ENCODE measurements at regions not wholly inside any gene's neighbourhood (a gene's known extent, or its start where the extent isn't known, plus 50 kb on each side); places are given as distances from the start of the nearest gene placed in this dataset.
A peak's percentile ranks its signal among the peaks of the same experiment; 100 is the strongest.

DNA sequence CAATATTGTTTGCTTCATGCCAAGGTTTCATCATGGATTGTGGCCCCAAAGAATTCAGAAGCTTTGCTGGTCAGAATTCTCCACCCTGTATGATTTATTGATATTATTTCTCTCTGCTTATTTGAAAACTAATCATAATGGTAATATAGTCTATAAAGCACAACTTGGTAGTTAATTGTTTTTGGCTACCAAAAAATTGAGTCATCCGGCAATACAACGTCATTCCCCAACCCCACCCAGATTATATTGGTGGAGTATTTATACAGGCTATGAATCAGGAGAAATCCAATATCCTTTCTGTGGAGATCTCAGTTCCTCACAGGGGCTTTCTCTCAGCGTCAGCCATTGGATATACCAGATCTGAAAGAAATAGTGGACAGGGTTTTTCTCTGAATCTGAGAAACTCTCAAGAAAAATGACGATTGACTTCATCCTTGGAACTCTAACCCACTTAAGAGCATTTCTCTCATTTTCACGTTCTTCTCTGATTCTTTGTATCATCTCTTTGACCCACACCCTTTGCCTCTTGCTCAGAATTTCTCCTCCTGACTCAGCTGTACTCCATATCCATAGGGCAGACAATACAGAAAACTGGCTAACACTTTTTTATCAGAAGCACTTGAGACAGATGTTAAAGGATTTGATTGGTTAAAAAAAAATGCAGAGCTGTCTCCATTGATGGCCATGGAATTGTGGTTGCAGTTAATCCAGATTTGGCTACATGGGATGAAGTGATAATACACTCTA lies 1055.8 kb upstream of the CADM2 start:
- no peak for DNase-seq

DNA sequence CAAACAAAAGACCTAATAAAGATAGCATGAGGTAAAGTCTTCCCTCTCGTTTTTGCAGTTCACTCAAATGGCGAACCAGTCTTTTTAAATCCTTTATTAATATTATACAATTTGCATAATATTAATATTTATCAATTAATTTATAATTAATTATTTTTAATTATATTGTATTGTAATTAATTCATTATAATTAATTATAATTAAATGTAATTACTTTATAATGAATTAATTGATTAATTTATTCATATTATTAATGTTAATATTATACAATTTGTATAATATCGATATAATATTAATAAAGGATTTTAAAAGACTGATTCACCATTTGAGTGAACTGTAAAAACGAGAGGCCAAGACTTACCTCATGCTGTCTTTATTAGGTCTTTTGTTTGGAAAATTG lies 1045.4 kb upstream of the CADM2 start:
- DNase-seq = no peak

DNA sequence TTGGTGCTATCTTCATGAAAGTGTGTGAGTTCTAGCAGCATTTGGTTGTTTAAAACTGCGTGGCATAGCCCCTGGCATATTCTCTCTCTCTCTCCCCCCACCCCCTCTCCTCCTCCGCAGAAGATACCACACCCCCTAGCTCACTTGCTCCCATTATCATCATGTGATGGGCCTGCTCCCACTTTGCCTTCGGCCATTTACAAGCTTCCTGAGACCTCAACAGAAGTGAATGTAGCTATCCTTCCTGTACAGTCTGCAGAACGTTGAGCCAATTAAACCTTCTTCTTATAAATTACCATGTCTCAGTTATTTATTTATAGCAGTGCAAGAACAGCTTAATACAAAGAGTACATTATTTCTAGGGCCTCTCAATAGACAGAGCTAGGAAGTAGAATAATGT lies 1032.5 kb upstream of the CADM2 start:
- DNase-seq = no peak

DNA sequence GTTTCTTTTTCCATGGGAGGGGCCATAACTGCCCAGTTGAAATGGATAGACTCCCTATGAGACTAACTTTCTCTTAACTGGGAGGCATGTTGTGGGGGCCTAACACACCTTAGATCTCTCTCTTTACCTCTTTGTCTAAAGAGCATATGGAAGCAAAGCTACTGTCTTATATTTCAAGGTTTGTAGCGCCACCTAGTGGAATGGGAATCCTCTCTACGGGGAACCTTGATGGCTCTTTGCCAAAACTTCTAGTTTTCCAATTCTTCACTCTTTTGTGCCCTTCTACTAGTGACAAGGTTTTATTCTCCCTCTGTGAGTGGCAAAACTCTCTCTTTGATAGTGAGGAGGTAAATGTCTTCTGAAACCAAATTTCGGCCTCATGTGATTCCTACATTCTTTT lies 1030.4 kb upstream of the CADM2 start:
- no peak for DNase-seq

DNA sequence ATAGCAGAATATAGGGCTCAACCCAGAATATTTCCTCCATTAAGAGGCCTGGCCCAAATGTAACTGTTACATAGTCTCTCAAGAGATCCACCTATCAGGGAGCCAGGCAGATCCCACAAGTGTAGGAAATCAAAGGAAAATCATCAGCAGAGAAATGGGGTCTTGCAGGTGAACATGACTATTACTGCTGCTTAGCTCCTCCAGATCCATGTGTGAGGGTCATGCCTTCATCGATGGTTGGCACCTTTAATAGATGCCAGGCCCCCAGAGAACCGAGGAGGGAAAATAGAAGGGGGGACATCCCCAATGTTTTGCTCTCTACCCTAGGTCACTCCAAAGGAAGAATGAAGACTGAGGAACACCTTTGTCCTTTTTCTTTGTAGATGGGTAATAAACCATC lies 1029.9 kb upstream of the CADM2 start:
- DNase-seq = no peak

DNA sequence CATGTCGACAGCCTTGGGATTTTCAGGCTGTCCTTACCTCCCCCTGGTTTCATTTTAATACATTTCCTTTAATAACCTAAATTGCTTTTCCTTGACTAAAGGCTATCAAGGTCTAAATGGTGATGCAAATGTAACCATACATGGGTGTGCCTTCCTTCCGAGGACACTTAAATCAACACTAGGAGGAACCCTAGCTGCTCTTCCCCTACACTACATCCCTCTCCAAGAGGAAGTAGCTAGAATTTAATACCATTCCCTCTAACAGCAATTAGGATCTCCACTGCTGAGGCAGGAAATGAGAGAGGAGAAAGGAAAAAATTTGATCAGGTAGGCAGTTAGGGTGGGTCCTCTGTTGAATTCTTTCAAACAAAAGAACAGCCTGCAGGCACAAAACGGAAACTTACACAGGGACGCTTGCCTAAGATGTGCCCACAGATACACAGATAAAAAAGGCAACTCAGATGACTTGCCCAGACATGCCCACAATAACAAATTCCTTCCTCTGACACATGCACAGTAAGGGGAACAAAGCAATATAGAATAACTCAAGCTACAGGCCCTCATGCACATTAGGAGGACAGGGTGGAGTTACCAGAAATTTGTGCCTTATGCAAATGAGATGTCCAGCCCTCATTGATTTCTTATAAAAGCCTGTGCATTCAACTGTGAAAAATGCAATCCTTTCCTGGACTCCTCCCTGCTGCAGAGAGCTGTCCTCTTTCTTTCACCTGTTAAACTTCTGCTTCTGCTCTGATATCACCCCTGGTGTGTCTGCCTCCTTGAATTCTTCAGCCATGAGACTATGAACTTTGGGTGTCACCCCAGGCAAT lies 1024.4 kb upstream of the CADM2 start:
- DNase-seq = no peak

DNA sequence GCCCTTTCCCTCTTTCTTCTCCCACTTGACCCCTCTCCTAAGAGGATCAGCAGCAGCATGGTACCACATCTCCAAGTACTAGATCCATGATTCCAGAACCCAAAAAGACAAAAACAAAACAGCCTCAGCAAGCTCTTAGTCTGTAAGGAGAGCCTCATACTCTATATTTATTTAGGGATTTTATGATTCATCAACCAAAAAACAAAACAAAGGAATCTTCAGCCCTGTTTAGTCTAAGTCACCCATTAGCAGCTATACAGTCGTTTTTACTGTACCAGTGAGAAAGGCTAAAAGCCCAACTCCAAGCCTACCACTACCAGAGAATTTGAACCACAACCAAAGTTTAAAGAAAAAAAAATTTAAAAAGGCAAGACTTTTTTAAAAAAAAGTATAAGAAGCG lies 1020.3 kb upstream of the CADM2 start:
- DNase-seq = no peak

DNA sequence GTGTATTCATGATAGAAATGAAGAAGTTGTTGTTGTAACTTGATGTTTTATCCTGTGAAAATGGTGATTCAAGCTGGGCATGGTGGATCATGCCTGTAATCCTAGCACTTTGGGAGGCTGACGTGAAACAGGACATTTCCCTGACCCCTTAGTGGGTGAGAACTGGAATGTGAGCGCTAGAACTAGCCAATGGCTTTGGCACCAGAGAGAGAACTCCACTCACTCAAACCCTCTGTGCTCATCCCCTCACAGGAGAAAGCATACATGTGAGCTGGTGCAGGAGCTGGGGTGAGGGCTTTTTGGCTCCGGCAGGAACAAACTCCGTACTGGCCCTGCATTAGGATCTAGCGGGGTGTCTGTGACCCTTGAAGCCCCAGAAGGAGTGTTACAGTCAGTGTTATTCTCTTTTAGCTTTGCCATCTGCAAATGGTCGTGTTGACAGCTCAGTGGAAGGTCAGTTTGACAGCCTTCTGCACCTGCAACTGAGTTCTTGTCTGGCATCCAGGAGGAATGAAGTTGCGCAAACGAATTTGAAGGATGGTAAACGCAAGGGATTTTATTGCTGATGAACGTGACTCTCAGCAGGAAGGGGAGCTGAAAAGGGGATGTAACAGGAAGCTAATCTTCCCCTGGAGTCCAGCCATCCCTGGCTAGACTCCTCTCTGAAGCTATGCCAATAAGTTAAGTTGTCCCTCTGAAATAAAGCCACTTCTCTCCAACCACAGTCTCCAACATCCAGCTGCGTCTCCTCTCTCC lies 1016.6 kb upstream of the CADM2 start:
- DNase-seq = no peak

DNA sequence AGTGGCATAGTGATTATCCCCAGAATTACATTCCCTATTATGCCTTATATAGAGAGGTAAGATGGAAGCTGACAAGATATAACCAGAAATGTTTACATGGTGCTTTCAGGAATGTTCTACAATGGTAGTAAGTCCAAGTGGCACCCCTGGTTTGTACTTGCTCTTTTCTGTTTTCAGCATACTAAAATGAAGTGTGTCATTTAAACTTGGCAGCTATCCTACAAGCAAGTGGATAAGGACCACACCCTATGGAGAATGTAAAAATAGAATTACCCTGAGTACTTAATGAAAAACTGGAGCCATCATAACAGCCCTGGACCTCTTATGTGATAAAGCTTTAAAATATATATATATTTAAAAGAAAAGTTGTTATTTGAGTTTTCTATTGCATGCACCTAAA lies 1012.7 kb upstream of the CADM2 start:
- DNase-seq = no peak

DNA sequence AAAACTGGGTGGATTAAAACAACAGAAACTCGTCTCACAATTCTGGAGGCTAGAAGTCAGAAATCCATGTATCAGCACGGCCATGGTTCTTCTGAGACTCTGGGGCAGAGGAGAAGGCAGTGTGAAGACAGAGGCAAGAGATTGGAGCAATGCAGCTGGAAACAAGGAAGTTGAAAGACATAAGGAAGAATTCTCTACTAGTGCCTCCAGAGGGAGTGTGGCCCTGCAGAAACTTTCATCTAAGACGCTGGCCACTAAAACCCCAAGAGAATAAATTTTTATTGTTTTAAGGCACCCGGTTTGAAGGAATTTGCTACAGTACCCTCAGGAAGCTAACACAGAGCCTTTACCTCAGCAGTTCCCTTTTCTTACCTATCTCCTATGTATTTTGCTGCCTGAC lies 1012.2 kb upstream of the CADM2 start:
- no peak for DNase-seq

DNA sequence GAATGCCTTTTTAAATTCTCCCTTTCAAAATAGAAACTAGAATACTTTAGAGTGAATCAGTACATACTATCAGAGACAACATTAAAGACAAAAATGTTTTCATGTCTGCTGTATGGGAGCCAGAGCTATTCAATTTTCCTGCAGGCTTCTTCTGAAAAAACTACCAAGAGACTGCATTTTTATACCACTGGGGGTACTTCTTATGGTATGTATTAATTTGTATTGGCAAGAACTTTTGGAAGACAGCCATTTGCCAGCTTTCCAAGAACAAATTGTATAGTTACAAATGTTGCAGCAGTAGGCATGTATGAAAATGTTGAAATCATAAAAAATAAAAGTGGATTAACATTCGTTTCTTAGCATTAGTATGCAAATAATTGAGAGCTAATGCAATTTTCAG lies 1010.0 kb upstream of the CADM2 start:
- peak; percentile 15 for DNase-seq

DNA sequence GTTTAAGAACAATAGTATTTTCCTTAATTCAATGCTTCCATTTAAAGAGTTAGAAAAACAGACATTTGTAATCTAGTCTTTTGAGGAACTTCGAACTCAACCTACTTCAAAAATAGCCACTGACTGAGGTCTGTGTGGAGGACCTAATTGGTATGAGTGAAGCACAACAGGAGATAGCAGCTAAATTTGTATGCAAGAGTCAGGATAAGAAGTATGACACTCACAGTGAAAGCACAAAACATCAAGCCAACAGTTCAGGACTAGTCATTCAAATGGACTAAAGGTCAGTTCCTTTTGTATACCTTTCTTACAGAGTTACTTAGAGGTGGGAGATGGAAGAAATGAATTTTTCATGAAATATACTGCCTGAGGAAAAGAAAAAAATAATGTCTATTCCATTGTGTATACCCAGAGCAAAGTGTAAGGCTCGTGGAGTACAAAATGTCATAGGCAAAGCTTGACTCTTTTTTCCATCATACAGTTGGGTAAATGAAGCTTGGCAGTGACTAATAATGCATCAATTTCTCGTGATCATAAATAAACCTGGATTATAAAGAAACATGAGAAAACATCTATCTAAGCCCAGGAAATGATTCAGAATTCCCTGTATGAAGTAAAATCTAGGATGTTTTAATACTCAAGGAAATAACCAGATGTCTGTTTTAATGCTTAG lies 1005.2 kb upstream of the CADM2 start:
- no peak for DNase-seq

DNA sequence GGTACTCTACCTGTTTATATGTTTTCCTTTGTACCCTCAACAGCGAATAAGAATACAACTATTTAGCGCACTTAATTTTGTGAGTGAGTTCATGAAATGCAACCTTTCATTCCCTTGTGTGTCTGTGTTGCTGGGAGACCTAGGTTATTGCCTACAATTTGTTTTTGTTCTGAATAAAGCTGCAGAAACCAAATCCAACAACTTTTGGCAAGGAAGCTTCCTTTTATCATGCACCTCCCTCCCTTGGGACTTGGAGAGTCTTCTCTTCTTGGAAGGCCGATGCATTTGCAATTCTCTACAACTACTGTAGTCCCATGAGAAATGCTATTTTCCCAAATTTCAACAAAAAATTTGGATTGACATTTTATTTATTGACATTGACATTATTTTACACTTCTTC lies 1002.4 kb upstream of the CADM2 start:
- peak; percentile 12 for DNase-seq

DNA sequence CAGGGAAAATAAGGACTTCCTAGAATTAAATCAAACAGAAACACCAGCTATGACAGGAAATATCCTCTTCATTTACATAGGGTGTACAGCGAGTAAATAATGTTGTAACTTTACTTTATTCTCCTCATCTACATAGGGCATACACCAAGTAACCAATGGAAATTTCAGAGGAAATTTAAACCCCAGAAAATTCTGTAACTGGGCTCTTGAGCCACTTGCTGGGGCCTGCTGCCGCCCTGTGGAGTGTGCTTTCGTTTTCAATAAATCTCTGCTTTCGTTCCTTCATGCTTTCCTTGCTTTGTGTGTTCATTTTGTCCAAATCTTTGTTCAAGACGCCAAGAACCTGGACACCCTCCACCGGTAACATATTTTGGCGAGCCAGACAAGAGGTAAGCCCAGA lies 990.4 kb upstream of the CADM2 start:
- no peak for DNase-seq

DNA sequence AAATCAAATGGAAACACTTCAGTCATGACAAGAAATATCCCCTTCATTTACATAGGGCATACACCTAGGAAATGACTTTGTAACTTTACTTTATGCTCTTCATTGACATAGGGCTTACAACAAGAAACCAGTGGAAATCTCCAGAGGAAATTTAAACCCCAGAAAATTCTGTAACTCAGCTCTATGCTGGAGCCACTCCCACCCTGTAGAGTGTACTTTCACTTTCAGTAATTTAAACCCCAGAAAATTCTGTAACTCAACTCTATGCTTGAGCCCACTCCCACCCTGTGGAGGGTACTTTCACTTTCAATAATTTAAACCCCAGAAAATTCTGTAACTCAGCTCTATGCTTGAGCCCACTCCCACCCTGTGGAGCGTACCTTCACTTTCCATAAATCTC lies 987.1 kb upstream of the CADM2 start:
- no peak for DNase-seq

DNA sequence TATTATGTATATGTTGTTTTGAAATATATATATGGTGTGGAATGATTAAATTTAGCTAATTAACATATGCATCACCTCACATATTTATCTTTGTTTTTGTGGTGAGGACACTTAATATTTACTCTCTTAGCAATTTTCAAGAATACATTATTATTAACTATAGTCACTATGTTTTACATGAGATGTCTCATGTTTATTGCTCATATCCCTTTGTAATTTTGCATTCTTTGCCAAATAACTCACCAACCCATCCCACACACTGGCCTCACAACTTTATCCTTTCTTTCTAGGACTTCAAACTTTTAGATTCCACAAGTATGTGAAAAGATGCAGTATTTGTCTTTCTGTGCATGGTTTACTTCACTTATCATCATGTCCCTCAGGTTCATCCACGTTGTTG lies 950.2 kb upstream of the CADM2 start:
- no peak for DNase-seq

DNA sequence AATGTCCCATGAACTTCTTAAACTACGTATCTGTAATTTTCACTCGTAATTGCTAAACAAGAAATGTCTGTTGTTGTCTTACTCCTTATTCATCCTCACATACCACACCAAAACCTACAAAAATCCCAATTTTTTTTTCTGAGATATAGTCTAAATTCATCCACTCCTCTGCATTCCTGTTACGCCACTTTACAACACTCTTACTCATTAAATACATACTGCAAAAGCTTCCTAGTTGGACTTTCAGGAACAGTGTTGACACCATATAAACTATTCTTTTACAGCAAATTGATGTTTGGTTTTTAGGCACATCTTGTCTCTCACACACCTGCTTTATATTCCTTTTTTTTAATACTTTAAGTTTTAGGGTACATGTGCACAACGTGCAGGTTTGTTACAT lies 934.9 kb upstream of the CADM2 start:
- DNase-seq = no peak

DNA sequence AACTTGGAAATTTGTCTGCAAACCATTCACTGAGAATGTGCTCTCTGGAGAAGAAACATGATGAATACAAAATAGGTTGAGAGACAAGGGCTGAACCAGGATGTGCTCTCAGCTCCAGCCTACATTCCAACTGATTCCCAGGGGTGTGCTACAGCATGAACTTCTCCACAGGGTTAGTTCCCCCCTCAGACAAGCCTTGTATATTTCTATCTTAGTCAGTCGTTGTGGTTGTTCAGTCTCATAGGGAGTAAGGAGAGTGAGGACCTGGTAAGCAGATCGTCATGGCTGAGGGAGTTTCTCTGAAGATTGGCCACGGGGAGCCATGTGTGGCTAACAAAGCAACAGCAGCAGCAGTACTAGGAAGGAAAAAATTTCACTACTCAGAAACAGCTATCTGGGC lies 919.7 kb upstream of the CADM2 start:
- no peak for DNase-seq

DNA sequence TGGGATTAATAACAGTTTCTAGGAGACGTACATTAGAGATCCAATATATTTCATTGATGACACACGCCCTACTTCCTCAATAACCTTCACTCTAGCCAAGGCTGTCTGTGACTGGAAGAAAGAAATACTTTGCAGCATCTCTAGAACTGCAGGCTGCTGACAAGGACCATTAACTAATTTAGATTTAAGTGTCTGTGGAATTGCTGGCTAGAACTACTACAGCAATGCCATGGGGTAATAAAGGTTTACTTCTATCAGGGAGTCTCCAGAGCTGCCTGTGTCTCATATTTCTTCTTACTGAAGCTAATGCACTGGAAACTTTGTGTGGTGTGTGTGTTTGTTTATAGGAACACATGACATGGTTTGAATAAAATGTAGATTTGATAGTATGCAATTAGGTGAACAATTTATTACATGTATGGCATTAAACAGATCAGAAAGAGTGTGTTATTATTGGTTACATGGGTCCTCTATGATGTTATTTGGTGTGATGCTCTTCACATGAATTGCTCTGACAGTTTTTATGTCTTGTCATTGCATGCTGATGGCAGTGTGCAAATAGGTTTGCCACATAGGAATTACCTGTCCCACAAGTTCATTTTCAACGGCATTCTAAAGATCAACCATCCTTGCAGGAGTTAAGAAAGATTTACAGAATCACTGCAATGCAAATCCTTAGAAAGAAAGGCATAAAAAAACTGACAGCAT lies 916.2 kb upstream of the CADM2 start:
- no peak for DNase-seq

DNA sequence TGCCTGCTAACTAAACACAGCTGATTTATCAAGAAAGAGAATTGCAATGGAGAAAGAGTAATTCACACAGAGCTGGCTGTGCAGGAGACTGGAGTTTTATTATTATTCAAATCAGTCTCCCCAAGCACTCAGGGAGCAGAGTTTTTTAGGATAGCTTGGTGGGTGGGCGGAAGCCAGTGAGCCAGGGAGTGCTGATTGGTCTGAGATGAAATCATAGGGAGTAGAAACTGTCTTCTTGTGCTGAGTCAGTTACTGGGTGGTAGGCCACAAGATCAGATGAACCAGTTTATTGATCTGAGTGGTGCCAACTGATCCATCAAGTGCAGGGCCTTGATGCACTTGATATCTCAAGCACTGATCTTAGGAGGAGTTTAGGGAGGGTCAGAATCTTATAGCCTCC lies 891.9 kb upstream of the CADM2 start:
- DNase-seq = no peak

DNA sequence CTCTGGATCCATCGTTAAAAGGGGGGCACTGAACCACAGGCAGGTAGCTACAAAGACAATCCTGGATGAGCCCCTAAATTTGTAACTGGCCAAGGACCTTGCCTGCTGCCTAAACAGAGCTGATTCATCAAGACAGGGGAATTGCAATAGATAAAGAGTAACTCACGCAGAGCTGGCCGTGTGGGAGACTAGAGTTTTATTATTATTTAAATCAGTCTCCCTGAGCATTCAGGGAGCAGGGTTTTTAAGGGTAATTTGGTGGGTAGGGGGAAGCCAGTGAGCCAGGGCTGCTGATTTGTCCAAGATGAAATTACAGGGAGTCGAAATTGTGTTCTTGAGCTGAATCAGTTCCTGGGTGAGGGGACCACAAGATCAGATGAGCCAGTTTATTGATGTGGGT lies 885.1 kb upstream of the CADM2 start:
- DNase-seq = no peak

DNA sequence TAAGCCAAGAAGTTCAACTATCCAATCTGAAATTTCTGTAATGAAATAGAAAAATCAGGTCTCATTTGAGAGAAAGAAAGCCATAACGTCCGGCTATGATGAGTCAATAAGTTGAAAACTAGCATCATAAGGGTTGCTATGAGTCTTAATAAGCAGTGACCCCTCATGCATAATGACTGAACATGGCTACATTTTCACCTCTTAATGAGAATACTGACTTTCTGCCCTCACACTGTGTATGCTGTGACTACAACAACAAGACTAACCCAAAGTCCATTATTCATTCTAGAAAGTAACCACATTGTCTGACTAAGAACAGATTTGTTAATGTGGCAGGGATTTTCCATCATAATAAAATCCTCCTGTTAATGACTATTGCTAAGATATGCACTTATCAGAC lies 884.0 kb upstream of the CADM2 start:
- DNase-seq = no peak

DNA sequence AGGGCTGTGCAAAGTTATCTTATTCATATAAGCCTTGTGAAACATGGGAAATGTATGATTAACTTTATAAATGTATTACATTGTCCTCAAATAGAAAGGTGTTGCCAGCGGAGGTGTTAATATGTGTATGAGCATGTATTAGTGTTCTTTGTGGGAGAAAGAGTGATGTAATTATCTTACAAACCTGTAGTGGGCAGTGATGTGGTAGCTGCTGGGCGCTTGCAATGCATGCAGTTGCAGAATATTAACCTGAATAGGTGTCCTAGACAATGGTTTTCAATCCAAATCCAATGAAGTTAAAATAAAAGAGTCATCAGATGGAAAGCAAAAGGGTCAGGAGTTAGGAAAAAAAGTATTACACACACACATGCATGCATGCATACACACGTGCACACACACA lies 881.3 kb upstream of the CADM2 start:
- no peak for DNase-seq

Measured in NCI-H446 treated with DMSO at 0.1 percent for 48 hours (cell line).